VCaP (cell line): ENCODE measurements at regions not wholly inside any gene's neighbourhood (a gene's known extent, or its start where the extent isn't known, plus 50 kb on each side); places are given as distances from the start of the nearest gene placed in this dataset.

Experiments used
- H3K27ac ChIP-seq: fragments of 450-650 bp; 2 replicates; pipeline ENCODE4 v1.5.1; 2017
- TF ChIP-seq, protein P1 (sequence below): fragments of 450-650 bp; conservative IDR thresholded peaks from 2 replicates; pipeline ENCODE4 v1.5.1; 2017; ENCODE audit warnings: mild to moderate bottlenecking, moderate library complexity

- TF ChIP-seq, protein P1, sequence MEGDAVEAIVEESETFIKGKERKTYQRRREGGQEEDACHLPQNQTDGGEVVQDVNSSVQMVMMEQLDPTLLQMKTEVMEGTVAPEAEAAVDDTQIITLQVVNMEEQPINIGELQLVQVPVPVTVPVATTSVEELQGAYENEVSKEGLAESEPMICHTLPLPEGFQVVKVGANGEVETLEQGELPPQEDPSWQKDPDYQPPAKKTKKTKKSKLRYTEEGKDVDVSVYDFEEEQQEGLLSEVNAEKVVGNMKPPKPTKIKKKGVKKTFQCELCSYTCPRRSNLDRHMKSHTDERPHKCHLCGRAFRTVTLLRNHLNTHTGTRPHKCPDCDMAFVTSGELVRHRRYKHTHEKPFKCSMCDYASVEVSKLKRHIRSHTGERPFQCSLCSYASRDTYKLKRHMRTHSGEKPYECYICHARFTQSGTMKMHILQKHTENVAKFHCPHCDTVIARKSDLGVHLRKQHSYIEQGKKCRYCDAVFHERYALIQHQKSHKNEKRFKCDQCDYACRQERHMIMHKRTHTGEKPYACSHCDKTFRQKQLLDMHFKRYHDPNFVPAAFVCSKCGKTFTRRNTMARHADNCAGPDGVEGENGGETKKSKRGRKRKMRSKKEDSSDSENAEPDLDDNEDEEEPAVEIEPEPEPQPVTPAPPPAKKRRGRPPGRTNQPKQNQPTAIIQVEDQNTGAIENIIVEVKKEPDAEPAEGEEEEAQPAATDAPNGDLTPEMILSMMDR, result no peak
Measured at GRCh38 chr15:47390208-47390765, 327.0 kb upstream of the SEMA6D start.

GRCh38 chr15:47394286-47394809 lies 323.0 kb upstream of the SEMA6D start:
- no peak overlapping the region for H3K27ac ChIP-seq
- TF ChIP-seq, protein P1, result no peak

More at GRCh38 chr15:47390208-47390765, 327.0 kb upstream of the SEMA6D start:
- no peak overlapping the region for H3K27ac ChIP-seq

- H3K27ac ChIP-seq, result no peak overlapping the region
- TF ChIP-seq, protein P1, result no peak
Measured at GRCh38 chr15:47395076-47395475, 322.2 kb upstream of the SEMA6D start.

- TF ChIP-seq, protein P1, result no peak
- H3K27ac ChIP-seq, result peak overlapping the region; percentile 18; the same call in 1 of the 2 replicates
Measured at GRCh38 chr15:47397655-47398054, 319.6 kb upstream of the SEMA6D start.

DNA sequence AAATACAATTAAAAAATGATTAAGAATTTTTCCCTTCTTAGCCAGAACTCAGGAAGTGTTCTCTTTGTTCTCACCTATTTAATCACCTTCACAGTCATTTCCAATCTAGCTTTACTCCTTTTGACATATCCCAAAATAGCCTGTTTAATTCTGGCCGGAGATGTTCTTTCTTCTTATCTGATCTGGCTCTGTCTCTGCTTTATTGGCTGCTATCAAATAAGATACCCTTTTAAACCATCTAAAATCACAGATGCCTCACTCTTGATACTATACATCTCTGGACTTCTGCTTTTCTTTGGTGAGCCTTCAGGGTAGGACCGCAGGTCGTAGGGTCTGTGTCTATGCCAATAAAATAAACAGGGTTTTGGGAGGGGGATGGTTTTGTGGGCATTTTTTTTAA lies 319.2 kb upstream of the SEMA6D start:
- H3K27ac ChIP-seq, result peak overlapping the region; percentile 18; the same call in 1 of the 2 replicates
- TF ChIP-seq, protein P1, result no peak

DNA sequence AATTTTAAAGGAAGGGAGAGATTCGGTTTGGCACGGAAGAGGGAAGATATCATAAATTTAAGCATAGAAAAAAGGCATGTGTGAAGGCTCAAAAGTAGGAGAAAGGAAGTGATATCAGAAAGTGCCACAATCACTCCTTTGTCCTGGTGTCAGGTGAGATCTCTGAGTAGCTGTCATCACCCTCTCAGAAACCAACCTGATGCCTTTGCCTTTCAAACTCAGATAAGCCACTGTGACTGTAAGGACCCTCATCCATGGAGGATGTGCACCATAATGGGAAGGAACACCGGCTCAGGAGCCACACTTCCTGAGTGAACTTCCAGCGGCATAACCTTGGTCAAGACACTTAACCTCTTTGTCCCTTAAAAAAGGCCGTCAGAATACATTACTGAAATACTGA lies 318.7 kb upstream of the SEMA6D start:
- TF ChIP-seq, protein P1, result no peak
- peak overlapping the region; percentile 18; the same call in 1 of the 2 replicates for H3K27ac ChIP-seq

DNA sequence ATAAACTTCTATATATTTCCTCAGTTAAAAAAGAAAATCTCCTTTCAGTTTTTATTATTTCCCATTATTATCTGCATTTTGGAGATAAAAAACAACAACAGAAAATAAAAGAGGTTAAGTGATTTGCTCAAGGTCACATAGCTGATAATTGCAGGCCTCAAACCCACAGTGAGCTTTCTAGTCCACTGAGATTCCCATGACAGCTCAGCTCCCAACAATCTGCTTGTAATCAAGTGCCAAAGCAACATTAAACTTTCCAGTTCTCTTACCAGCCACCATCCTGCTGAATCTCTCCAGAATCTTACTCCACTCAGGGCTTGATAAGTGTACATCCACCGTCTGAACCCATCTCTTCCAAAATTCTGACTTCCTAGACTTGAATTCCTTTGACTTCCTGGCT lies 318.2 kb upstream of the SEMA6D start:
- H3K27ac ChIP-seq, result no peak overlapping the region
- TF ChIP-seq, protein P1, result no peak
